NCI-H446 treated with DMSO at 0.1 percent for 48 hours (cell line): ENCODE measurements at regions not wholly inside any gene's neighbourhood (a gene's known extent, or its start where the extent isn't known, plus 50 kb on each side); places are given as distances from the start of the nearest gene placed in this dataset.
"Not testable (repeated sequence)": the region's sequence is repeated elsewhere in the genome, so short reads cannot be mapped to it uniquely, and the experiment has no call there.

Experiments
- DNase-seq: peaks from one replicate; lab custom pipeline; 2025; lab: John Stamatoyannopoulos, UW

- DNase-seq, result no peak
Observed at GRCh38 chr10:30170814-30171213, 111.4 kb upstream of the JCAD start.

- DNase-seq, result no peak
Observed at GRCh38 chr10:30170146-30170545, 110.8 kb upstream of the JCAD start.

- no peak for DNase-seq
Observed at GRCh38 chr10:30169342-30169741, 110.0 kb upstream of the JCAD start.

- DNase-seq, result no peak
Observed at GRCh38 chr10:30166929-30167328, 107.5 kb upstream of the JCAD start.

- not testable (repeated sequence) for DNase-seq
Observed at GRCh38 chr10:30163410-30163809, 104.0 kb upstream of the JCAD start.

- DNase-seq, result not testable (repeated sequence)
Observed at GRCh38 chr10:30162796-30163195, 103.4 kb upstream of the JCAD start.

GRCh38 chr10:30160271-30160982 is 101.0 kb upstream of the JCAD start:
- DNase-seq, result no peak

GRCh38 chr10:30159614-30160013 is 100.2 kb upstream of the JCAD start:
- not testable (repeated sequence) for DNase-seq

GRCh38 chr10:30158325-30158960 is 99.1 kb upstream of the JCAD start:
- DNase-seq, result no peak

GRCh38 chr10:30155401-30155800 is 96.0 kb upstream of the JCAD start:
- no peak for DNase-seq

GRCh38 chr10:30154561-30154960 is 95.2 kb upstream of the JCAD start:
- DNase-seq, result no peak

- DNase-seq, result no peak
Observed at GRCh38 chr10:30154126-30154525, 94.7 kb upstream of the JCAD start.

- no peak for DNase-seq
Observed at GRCh38 chr10:30151581-30152389, 92.4 kb upstream of the JCAD start.

- DNase-seq, result no peak
Observed at GRCh38 chr10:30141423-30141822, 82.0 kb upstream of the JCAD start.

GRCh38 chr10:30134171-30134945 is 75.0 kb upstream of the JCAD start:
- DNase-seq, result no peak

- no peak for DNase-seq
Observed at GRCh38 chr10:30133198-30133597, 73.8 kb upstream of the JCAD start.

GRCh38 chr10:30131369-30131768 is 72.0 kb upstream of the JCAD start:
- not testable (repeated sequence) for DNase-seq

GRCh38 chr10:30129326-30129725 is 69.9 kb upstream of the JCAD start:
- not testable (repeated sequence) for DNase-seq

GRCh38 chr10:30127120-30127541 is 67.7 kb upstream of the JCAD start:
- no peak for DNase-seq

GRCh38 chr10:30125496-30125895 is 66.1 kb upstream of the JCAD start:
- no peak for DNase-seq

GRCh38 chr10:30124704-30125103 is 65.3 kb upstream of the JCAD start:
- no peak for DNase-seq

GRCh38 chr10:30121401-30121800 is 62.0 kb upstream of the JCAD start:
- no peak for DNase-seq
